ENCODE measurements at regions not wholly inside any gene's neighbourhood (a gene's known extent, or its start where the extent isn't known, plus 50 kb on each side); places are given as distances from the start of the nearest gene placed in this dataset.
"Not testable (repeated sequence)": the region's sequence is repeated elsewhere in the genome, so short reads cannot be mapped to it uniquely, and the experiment has no call there.

DNA sequence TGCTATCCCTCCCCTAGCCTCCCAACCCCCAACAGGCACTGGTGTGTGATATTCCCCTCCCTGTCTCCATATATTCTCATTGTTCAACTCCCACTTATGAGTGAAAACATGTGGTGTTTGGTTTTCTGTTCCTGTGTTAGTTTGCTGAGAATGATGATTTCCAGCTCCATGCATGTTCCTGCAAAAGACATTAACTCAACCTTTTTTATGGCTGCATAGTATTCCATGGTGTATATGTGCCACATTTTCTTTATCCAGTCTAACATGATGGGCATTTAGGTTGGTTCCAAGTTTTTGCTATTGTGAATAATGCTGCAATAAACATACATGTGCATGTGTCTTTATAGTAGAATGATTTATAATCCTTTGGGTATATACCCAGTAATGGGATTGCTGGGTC is 218.9 kb downstream of the HHIP start:
- H3K18ac ChIP-seq (ENCODE audit: extremely low read depth, low read length); H3K4me2 ChIP-seq (ENCODE audit: insufficient read depth in 1 of 2, low read depth in 2 of 2, low read length in 2 of 2); H2BK12ac ChIP-seq (ENCODE audit: low read depth, low read length); H3K23ac ChIP-seq (ENCODE audit: insufficient read length); H4K5ac ChIP-seq (ENCODE audit: insufficient read length, low read depth, low read length); H3K4me1 ChIP-seq (replicated peaks in 1 of 4; ENCODE audit: control insufficient read depth in 3 of 4, insufficient read depth in 4 of 4, low read length in 3 of 4); H2AFZ ChIP-seq (ENCODE audit: low read length); H3K14ac ChIP-seq (ENCODE audit: insufficient read length); H2AK5ac ChIP-seq (ENCODE audit: low read depth, low read length); POLR2A ChIA-PET (ENCODE audit: partially characterized antibody); H3K4ac ChIP-seq (replicated peaks; ENCODE audit: insufficient read length, low read depth, low read length); FAIRE-seq; H2BK15ac ChIP-seq (ENCODE audit: low read length); H4K20me1 ChIP-seq (replicated peaks in 1 of 2; ENCODE audit: control insufficient read depth in 1 of 2, insufficient read depth in 2 of 2, low read length in 2 of 2); H2BK20ac ChIP-seq (ENCODE audit: low read length); H3K4me3 ChIP-seq (ENCODE audit: extremely low read depth in 1 of 4, insufficient read depth in 2 of 4, low read depth in 3 of 4, low read length in 4 of 4); H4K8ac ChIP-seq (ENCODE audit: extremely low read depth, insufficient read depth, low read length); H3K27me3 ChIP-seq (replicated peaks in 1 of 4; ENCODE audit: control insufficient read depth in 3 of 4, extremely low read depth in 1 of 4, insufficient read depth in 3 of 4, low read length in 3 of 4); CTCF ChIA-PET (ENCODE audit: partially characterized antibody); H3K79me2 ChIP-seq (ENCODE audit: control insufficient read depth in 1 of 2, insufficient read depth in 2 of 2, low read length in 2 of 2); H2BK120ac ChIP-seq (replicated peaks; ENCODE audit: low read depth, low read length); H3K36me3 ChIP-seq (ENCODE audit: control insufficient read depth in 2 of 4, insufficient read depth in 4 of 4, low read length in 3 of 4); H2BK5ac ChIP-seq (ENCODE audit: low read depth, low read length); H3K56ac ChIP-seq (replicated peaks; ENCODE audit: insufficient read length, low read depth, low read length); H3K9me3 ChIP-seq (ENCODE audit: insufficient read depth in 2 of 2, low read depth in 1 of 2, low read length in 1 of 2); H3K79me1 ChIP-seq (ENCODE audit: low read depth, low read length); H3K9ac ChIP-seq (replicated peaks in 1 of 4; ENCODE audit: extremely low read depth in 1 of 4, low read depth in 3 of 4, low read length in 3 of 4); H3K23me2 ChIP-seq (ENCODE audit: low read depth, low read length); H3K27ac ChIP-seq (ENCODE audit: low read depth, low read length); H4K91ac ChIP-seq (replicated peaks; ENCODE audit: insufficient read length, low read length); DNase-seq (ENCODE audit: low read depth in 1 of 2, low spot score in 2 of 2): not testable (repeated sequence)
